GM12878 (cell line): ENCODE measurements at regions not wholly inside any gene's neighbourhood (a gene's known extent, or its start where the extent isn't known, plus 50 kb on each side); places are given as distances from the start of the nearest gene placed in this dataset.

Experiments used
- ATAC-seq: fragments of 200-7000 bp; cut with Tn5 transposase; 3 replicates; pipeline ENCODE4 v1.9.1; 2020; ENCODE audit warnings: mild to moderate bottlenecking, moderate library complexity
- BruUV-seq: library from RNA; stranded (reverse); fragments of 400-500 nt; replicated peaks from 2 replicates; lab custom pipeline; 2021; lab: Mats Ljungman, UMichigan
- CTCF ChIA-PET: fragments of 300-600 bp; sonication (Branson Sonifier 250); formaldehyde crosslinking; extraction: SDS; loops from one replicate; lab custom pipeline; 2021; ENCODE audit warnings: inconsistent platforms; lab: Yijun Ruan, JAX
- POLR2A ChIA-PET: fragments of 350-600 bp; formaldehyde crosslinking; extraction: SDS; loops from one replicate; lab custom pipeline; 2021; ENCODE audit warnings: inconsistent platforms; lab: Charles Lee
- RAD21 ChIA-PET: fragments of 300-600 bp; sonication (Branson Sonifier 250); formaldehyde crosslinking; loops from one replicate; lab custom pipeline; 2023; ENCODE audit warnings: antibody characterized with exemption; ENCODE audit not compliant: unreplicated experiment; lab: Charles Lee
- SMC1A ChIA-PET: fragments of 300-600 bp; sonication (Branson Sonifier 250); formaldehyde crosslinking; loops from one replicate; lab custom pipeline; 2023; ENCODE audit not compliant: unreplicated experiment, uncharacterized antibody; lab: Charles Lee
- DNase-seq: peaks from one replicate; pipeline ENCODE4 v3.0.0-alpha.2; 2011; ENCODE audit warnings: low read depth, low spot score
- FAIRE-seq: peaks from 3 replicates; lab custom pipeline; 2011; peaks lifted over from hg19 to GRCh38; lab: Jason Lieb, UNC
- H2AFZ ChIP-seq: 2 replicates; pipeline ENCODE4 v1.6.0; 2011; ENCODE audit warnings: low read depth, low read length, control low read depth; ENCODE audit not compliant: control insufficient read depth
- H3K27ac ChIP-seq: 2 replicates; pipeline ENCODE4 v1.5.1; 2011; ENCODE audit warnings: control low read depth; ENCODE audit not compliant: control insufficient read depth, insufficient read depth
- H3K27me3 ChIP-seq, 2 experiments: replicated peaks in 1 of 2; 2 replicates each; pipeline versions ENCODE4 v1.6.0 to v1.6.1; 2011; ENCODE audit warnings: low read length in 1 of 2; ENCODE audit not compliant: control insufficient read depth in 2 of 2, insufficient read depth in 2 of 2
- H3K36me3 ChIP-seq, 2 experiments: 2 replicates each; pipeline ENCODE4 v1.5.1; 2011; ENCODE audit warnings: low read length in 1 of 2; ENCODE audit not compliant: control insufficient read depth in 2 of 2, insufficient read depth in 2 of 2
- H3K4me1 ChIP-seq: 2 replicates; pipeline ENCODE4 v1.6.1; 2011; ENCODE audit warnings: mild to moderate bottlenecking, low read length, moderate library complexity, mixed read lengths; ENCODE audit not compliant: control insufficient read depth, insufficient read depth
- H3K4me2 ChIP-seq: 2 replicates; pipeline ENCODE4 v1.6.0; 2011; ENCODE audit warnings: control low read depth; ENCODE audit not compliant: control insufficient read depth, insufficient read depth
- H3K4me3 ChIP-seq: fragments of 200-600 bp; sonication (generic); 2 replicates; pipeline ENCODE4 v1.5.1; 2016
- H3K79me2 ChIP-seq: 2 replicates; pipeline ENCODE4 v1.6.0; 2011; ENCODE audit warnings: low read length; ENCODE audit not compliant: control insufficient read depth, insufficient read depth
- H3K9ac ChIP-seq: 2 replicates; pipeline ENCODE4 v1.8.0; 2011; ENCODE audit warnings: low read length, control low read depth, mixed read lengths; ENCODE audit not compliant: control insufficient read depth, insufficient read depth
- H3K9me3 ChIP-seq: replicated peaks from 3 replicates; pipeline ENCODE4 v1.5.1; 2011; ENCODE audit warnings: mild to moderate bottlenecking, low read length; ENCODE audit not compliant: control insufficient read depth, insufficient read depth
- H4K20me1 ChIP-seq: 2 replicates; pipeline ENCODE4 v1.6.0; 2011; ENCODE audit not compliant: control insufficient read depth, insufficient read depth
- CHD4 ChIP-seq: fragments of 200-600 bp; sonication (generic); IDR thresholded peaks from 2 replicates; pipeline ENCODE4 v1.6.1; 2016; ENCODE audit warnings: mild to moderate bottlenecking
- ETV6 ChIP-seq, 2 experiments: fragments of 450-650 bp in 1 of 2; IDR thresholded peaks in 1 of 2; conservative IDR thresholded peaks in 1 of 2; 2 replicates each; pipeline ENCODE4 v1.6.1; 2014; ENCODE audit warnings: antibody characterized with exemption in 1 of 2, borderline replicate concordance in 1 of 2, low read depth in 1 of 2, mild to moderate bottlenecking in 1 of 2, moderate library complexity in 1 of 2
- IRF4 ChIP-seq: IDR thresholded peaks from 2 replicates; pipeline ENCODE4 v1.6.1; 2011; ENCODE audit warnings: low read depth, low read length
- NR2C2 ChIP-seq: IDR thresholded peaks from 2 replicates; pipeline ENCODE4 v1.6.1; 2011; ENCODE audit warnings: borderline replicate concordance, low read depth; ENCODE audit not compliant: control insufficient read depth, insufficient read length
- RAD51 ChIP-seq: fragments of 450-650 bp; IDR thresholded peaks from 2 replicates; pipeline ENCODE4 v1.6.1; 2016; ENCODE audit warnings: moderate library complexity, mild to moderate bottlenecking, inconsistent platforms
- RELA ChIP-seq: fragments of 450-650 bp; IDR thresholded peaks from 2 replicates; pipeline ENCODE4 v1.8.0; 2014; ENCODE audit warnings: borderline replicate concordance; ENCODE audit not compliant: partially characterized antibody
- TARDBP ChIP-seq: IDR thresholded peaks from 2 replicates; pipeline ENCODE4 v1.6.1; 2016; ENCODE audit warnings: borderline replicate concordance
- WGBS: methylation state at CpG from one replicate; pipeline ENCODE4 v1.1.6; 2016; ENCODE audit warnings: low lambda C conversion rate; ENCODE audit not compliant: insufficient replicate concordance, insufficient coverage; ENCODE audit errors: missing lambda C conversion rate; 5-methylcytosine and 5-hydroxymethylcytosine counted together
- in situ Hi-C: fragments of 300-500 bp; cut with MboI; formaldehyde crosslinking; loops from 9 replicates; pipeline ENCODE4 v1.14.3; 2018; ENCODE audit warnings: mixed read lengths
- intact Hi-C: fragments of 100-400 bp; cut with micrococcal nuclease; formaldehyde crosslinking; loops from one replicate; pipeline ENCODE4 v1.14.2; 2022; ENCODE audit not compliant: unreplicated experiment
- TF ChIP-seq, protein P1 (sequence below): fragments of 450-650 bp; IDR thresholded peaks from 2 replicates; pipeline ENCODE4 v1.6.1; 2018; ENCODE audit warnings: mild to moderate bottlenecking, low read depth, moderate library complexity; ENCODE audit not compliant: partially characterized antibody

GRCh38 chr6:168232528-168232927 lies 87.0 kb downstream of the DACT2 start (continued):
- TF ChIP-seq TARDBP (no peak), CHD4 (no peak)

- ChIA-PET RAD21 (no interaction called here), SMC1A (no interaction called here), POLR2A (no interaction called here), CTCF (no interaction called here)
- WGBS, result 38% methylated on average over 6 of the region's 6 CpGs
- in situ Hi-C loops (no loop called here), intact Hi-C loops (no loop called here)
- no peaks in the 10 kb centered on the region for H3K4me1 ChIP-seq
- no peaks in the 10 kb centered on the region for H4K20me1 ChIP-seq
- no peak overlapping the region for H3K9ac ChIP-seq
- no peak overlapping the region for H3K4me2 ChIP-seq
- H3K27ac ChIP-seq, result no peak overlapping the region
- no peaks in the 10 kb centered on the region for H3K27me3 ChIP-seq
- ATAC-seq (no peak), FAIRE-seq (no peak), DNase-seq (no peak)
- H3K36me3 ChIP-seq, result no peaks in the 10 kb centered on the region
- H2AFZ ChIP-seq, result no peak overlapping the region
- BruUV-seq, result no TSS peak
- H3K4me3 ChIP-seq, result no peak overlapping the region
- H3K9me3 ChIP-seq, result no peaks in the 10 kb centered on the region
- no peaks in the 10 kb centered on the region for H3K79me2 ChIP-seq
- no peak for TF ChIP-seq IRF4
- no peak for TF ChIP-seq NR2C2
- no peak for TF ChIP-seq ETV6 (conservative IDR thresholded peaks at IDR 0.05 in 1 of 2, IDR thresholded peaks at IDR 0.05 in 1 of 2; ENCODE audit: borderline replicate concordance in 1 of 2, low read depth in 1 of 2)
- TF ChIP-seq RELA, result no peak
Measured at GRCh38 chr6:168232062-168232461, 87.5 kb downstream of the DACT2 start.

- ATAC-seq, result no peak
- no peak overlapping the region for H3K9ac ChIP-seq
Measured at GRCh38 chr6:168231393-168231957, 88.1 kb downstream of the DACT2 start.

More at GRCh38 chr6:168231393-168231957, 88.1 kb downstream of the DACT2 start:
- ChIA-PET RAD21 (no interaction called here), POLR2A (no interaction called here), SMC1A (no interaction called here), CTCF (no interaction called here)
- in situ Hi-C loops, result no loop called here
- no TSS peak for BruUV-seq
- TF ChIP-seq, protein P1, sequence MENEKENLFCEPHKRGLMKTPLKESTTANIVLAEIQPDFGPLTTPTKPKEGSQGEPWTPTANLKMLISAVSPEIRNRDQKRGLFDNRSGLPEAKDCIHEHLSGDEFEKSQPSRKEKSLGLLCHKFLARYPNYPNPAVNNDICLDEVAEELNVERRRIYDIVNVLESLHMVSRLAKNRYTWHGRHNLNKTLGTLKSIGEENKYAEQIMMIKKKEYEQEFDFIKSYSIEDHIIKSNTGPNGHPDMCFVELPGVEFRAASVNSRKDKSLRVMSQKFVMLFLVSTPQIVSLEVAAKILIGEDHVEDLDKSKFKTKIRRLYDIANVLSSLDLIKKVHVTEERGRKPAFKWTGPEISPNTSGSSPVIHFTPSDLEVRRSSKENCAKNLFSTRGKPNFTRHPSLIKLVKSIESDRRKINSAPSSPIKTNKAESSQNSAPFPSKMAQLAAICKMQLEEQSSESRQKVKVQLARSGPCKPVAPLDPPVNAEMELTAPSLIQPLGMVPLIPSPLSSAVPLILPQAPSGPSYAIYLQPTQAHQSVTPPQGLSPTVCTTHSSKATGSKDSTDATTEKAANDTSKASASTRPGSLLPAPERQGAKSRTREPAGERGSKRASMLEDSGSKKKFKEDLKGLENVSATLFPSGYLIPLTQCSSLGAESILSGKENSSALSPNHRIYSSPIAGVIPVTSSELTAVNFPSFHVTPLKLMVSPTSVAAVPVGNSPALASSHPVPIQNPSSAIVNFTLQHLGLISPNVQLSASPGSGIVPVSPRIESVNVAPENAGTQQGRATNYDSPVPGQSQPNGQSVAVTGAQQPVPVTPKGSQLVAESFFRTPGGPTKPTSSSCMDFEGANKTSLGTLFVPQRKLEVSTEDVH, result no peak
- peak; percentile 44; the same call in 1 of the 2 replicates for TF ChIP-seq RAD51
- no peaks in the 10 kb centered on the region for H4K20me1 ChIP-seq
- no peaks in the 10 kb centered on the region for H3K4me1 ChIP-seq
- WGBS, result 21% methylated on average over 8 of the region's 8 CpGs
- no peak overlapping the region for H2AFZ ChIP-seq
- H3K4me3 ChIP-seq, result no peak overlapping the region
- H3K79me2 ChIP-seq, result no peaks in the 10 kb centered on the region
- no peaks in the 10 kb centered on the region for H3K9me3 ChIP-seq
- no peak for DNase-seq
- no peak overlapping the region for H3K27ac ChIP-seq
- no peak overlapping the region for H3K4me2 ChIP-seq
- FAIRE-seq, result no peak
- no peaks in the 10 kb centered on the region for H3K27me3 ChIP-seq
- H3K36me3 ChIP-seq, result no peaks in the 10 kb centered on the region
- intact Hi-C loops, result no loop called here
